ENCODE measurements at regions not wholly inside any gene's neighbourhood (a gene's known extent, or its start where the extent isn't known, plus 50 kb on each side); places are given as distances from the start of the nearest gene placed in this dataset.

DNA sequence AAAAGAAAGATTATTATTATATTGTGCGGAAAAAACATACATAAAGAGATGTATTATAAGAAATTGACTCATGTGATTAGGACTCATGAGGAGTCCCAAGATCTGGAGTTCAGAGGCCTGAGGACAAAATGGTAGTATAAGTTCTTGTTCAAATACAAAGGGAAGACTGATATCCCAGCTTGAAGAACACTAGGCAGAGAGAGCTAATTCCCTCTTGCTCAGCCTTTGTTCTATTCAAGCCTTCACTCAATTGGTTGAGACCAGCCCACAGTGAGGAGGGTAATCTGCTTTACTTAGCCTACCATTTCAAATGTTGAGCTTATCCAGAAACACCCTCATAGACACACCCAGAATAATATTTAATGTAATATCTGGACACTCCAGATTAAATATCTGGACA is 1683.8 kb downstream of the REEP3 start:
- Histone ChIP-seq H3K4me1 (ENCODE audit: control insufficient read depth, insufficient read depth, low read length) (no peaks in the 10 kb centered on the region), H3K9me3 (ENCODE audit: control insufficient read depth, insufficient read depth, low read depth, low read length) (no peaks in the 10 kb centered on the region), H3K27ac (ENCODE audit: extremely low read depth, low read depth, low read length) (no peak overlapping the region), H3K36me3 (ENCODE audit: control insufficient read depth in 2 of 2, insufficient read depth in 1 of 2, low read length in 2 of 2) (no peaks in the 10 kb centered on the region), H3K4me3 (ENCODE audit: low read depth, low read length) (no peak overlapping the region)
- ChIA-PET CTCF (no interaction called here), POLR2A (no interaction called here)
- TF ChIP-seq SCRT1 (tag by site-specific recombination; IDR thresholded peaks at IDR 0.05; ENCODE audit: borderline replicate concordance) = no peak
- no peak for TF ChIP-seq ZNF660 (tag by site-specific recombination; IDR thresholded peaks at IDR 0.05)
- no peak for TF ChIP-seq ZNF510 (tag by site-specific recombination; IDR thresholded peaks at IDR 0.05; ENCODE audit: insufficient replicate concordance)
- no peak for TF ChIP-seq ZNF248 (tag by site-specific recombination; IDR thresholded peaks at IDR 0.05)
- TF ChIP-seq, protein P1, sequence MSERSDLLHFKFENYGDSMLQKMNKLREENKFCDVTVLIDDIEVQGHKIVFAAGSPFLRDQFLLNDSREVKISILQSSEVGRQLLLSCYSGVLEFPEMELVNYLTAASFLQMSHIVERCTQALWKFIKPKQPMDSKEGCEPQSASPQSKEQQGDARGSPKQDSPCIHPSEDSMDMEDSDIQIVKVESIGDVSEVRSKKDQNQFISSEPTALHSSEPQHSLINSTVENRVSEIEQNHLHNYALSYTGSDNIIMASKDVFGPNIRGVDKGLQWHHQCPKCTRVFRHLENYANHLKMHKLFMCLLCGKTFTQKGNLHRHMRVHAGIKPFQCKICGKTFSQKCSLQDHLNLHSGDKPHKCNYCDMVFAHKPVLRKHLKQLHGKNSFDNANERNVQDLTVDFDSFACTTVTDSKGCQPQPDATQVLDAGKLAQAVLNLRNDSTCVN (tag by site-specific recombination; optimal IDR thresholded peaks at IDR 0.05) = no peak
- no peak for TF ChIP-seq HOXC10 (CRISPR knock-in tag; IDR thresholded peaks at IDR 0.05)
- TF ChIP-seq, protein P2, sequence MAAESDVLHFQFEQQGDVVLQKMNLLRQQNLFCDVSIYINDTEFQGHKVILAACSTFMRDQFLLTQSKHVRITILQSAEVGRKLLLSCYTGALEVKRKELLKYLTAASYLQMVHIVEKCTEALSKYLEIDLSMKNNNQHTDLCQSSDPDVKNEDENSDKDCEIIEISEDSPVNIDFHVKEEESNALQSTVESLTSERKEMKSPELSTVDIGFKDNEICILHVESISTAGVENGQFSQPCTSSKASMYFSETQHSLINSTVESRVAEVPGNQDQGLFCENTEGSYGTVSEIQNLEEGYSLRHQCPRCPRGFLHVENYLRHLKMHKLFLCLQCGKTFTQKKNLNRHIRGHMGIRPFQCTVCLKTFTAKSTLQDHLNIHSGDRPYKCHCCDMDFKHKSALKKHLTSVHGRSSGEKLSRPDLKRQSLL (tag by site-specific recombination; IDR thresholded peaks at IDR 0.05) = no peak
- TF ChIP-seq ZNF114 (tag by site-specific recombination; IDR thresholded peaks at IDR 0.05) = no peak
- no peak for TF ChIP-seq GLI2 (tag by site-specific recombination; IDR thresholded peaks at IDR 0.05; ENCODE audit: borderline replicate concordance, low read depth)
- no peak for TF ChIP-seq ZNF341 (tag by site-specific recombination; IDR thresholded peaks at IDR 0.05; ENCODE audit: low read depth)
- no peak for TF ChIP-seq YY2 (tag by site-specific recombination; IDR thresholded peaks at IDR 0.05)
- TF ChIP-seq ZNF610 (tag by site-specific recombination; IDR thresholded peaks at IDR 0.05; ENCODE audit: borderline replicate concordance) = no peak
- TF ChIP-seq, protein P3, sequence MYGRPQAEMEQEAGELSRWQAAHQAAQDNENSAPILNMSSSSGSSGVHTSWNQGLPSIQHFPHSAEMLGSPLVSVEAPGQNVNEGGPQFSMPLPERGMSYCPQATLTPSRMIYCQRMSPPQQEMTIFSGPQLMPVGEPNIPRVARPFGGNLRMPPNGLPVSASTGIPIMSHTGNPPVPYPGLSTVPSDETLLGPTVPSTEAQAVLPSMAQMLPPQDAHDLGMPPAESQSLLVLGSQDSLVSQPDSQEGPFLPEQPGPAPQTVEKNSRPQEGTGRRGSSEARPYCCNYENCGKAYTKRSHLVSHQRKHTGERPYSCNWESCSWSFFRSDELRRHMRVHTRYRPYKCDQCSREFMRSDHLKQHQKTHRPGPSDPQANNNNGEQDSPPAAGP (tag by site-specific recombination; IDR thresholded peaks at IDR 0.05) = no peak
- TF ChIP-seq ZNF239 (tag by site-specific recombination; IDR thresholded peaks at IDR 0.05) = no peak
- no peak for TF ChIP-seq ZSCAN23 (tag by site-specific recombination; IDR thresholded peaks at IDR 0.05)
- no peak for TF ChIP-seq ZNF221 (tag by site-specific recombination; IDR thresholded peaks at IDR 0.05; ENCODE audit: borderline replicate concordance)
- no peak for TF ChIP-seq ZNF521 (tag by site-specific recombination; IDR thresholded peaks at IDR 0.05)
- no peak for TF ChIP-seq ZNF302 (tag by site-specific recombination; IDR thresholded peaks at IDR 0.05; ENCODE audit: low read depth)
- TF ChIP-seq ZNF350 (tag by site-specific recombination; IDR thresholded peaks at IDR 0.05) = no peak

DNA sequence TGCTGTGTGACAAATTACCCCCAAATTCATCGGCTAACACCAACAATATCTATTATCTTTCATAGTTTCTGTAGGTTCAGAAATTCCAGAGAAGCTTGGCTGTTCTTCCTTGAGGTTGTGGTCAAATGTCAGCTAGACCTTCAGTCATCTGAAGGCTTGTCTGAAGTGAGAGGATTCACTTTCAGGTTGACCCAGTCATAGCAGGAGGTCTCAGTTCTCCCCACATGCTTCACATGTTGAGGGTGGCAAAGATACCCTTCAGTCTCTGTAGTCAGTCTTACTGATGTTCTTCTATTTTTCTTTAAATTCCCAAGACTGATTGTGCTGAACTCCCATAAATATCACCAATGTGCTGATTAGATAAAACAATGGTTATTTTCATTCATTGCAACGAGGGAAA is 1692.0 kb downstream of the REEP3 start:
- ChIA-PET CTCF (no interaction called here), POLR2A (no interaction called here)
- no peaks in the 10 kb centered on the region for H3K9me3 ChIP-seq (ENCODE audit: control insufficient read depth, insufficient read depth, low read depth, low read length)
- no peak overlapping the region for H3K27ac ChIP-seq (ENCODE audit: extremely low read depth, low read depth, low read length)
- H3K4me1 ChIP-seq (ENCODE audit: control insufficient read depth, insufficient read depth, low read length) = no peaks in the 10 kb centered on the region
- H3K36me3 ChIP-seq (ENCODE audit: control insufficient read depth in 2 of 2, insufficient read depth in 1 of 2, low read length in 2 of 2) = no peaks in the 10 kb centered on the region
- no peak overlapping the region for H3K4me3 ChIP-seq (ENCODE audit: low read depth, low read length)
- TF ChIP-seq BCL11A (tag by site-specific recombination; IDR thresholded peaks at IDR 0.05; ENCODE audit: low read depth) (no peak), ZEB2 (tag by site-specific recombination; IDR thresholded peaks at IDR 0.05) (no peak), ZFP3 (tag by site-specific recombination; IDR thresholded peaks at IDR 0.05; ENCODE audit: low read depth) (no peak), ZNF571 (tag by site-specific recombination; IDR thresholded peaks at IDR 0.05) (no peak), ZNF76 (tag by site-specific recombination; IDR thresholded peaks at IDR 0.05; ENCODE audit: borderline replicate concordance, low read depth) (no peak), ZNF558 (tag by site-specific recombination; IDR thresholded peaks at IDR 0.05) (no peak), SETDB1 (IDR thresholded peaks at IDR 0.05; ENCODE audit: insufficient read length, low read length) (no peak), ZNF155 (tag by site-specific recombination; IDR thresholded peaks at IDR 0.05) (no peak), SALL2 (tag by site-specific recombination; IDR thresholded peaks at IDR 0.05; ENCODE audit: borderline replicate concordance) (no peak)
- TF ChIP-seq, protein P4, sequence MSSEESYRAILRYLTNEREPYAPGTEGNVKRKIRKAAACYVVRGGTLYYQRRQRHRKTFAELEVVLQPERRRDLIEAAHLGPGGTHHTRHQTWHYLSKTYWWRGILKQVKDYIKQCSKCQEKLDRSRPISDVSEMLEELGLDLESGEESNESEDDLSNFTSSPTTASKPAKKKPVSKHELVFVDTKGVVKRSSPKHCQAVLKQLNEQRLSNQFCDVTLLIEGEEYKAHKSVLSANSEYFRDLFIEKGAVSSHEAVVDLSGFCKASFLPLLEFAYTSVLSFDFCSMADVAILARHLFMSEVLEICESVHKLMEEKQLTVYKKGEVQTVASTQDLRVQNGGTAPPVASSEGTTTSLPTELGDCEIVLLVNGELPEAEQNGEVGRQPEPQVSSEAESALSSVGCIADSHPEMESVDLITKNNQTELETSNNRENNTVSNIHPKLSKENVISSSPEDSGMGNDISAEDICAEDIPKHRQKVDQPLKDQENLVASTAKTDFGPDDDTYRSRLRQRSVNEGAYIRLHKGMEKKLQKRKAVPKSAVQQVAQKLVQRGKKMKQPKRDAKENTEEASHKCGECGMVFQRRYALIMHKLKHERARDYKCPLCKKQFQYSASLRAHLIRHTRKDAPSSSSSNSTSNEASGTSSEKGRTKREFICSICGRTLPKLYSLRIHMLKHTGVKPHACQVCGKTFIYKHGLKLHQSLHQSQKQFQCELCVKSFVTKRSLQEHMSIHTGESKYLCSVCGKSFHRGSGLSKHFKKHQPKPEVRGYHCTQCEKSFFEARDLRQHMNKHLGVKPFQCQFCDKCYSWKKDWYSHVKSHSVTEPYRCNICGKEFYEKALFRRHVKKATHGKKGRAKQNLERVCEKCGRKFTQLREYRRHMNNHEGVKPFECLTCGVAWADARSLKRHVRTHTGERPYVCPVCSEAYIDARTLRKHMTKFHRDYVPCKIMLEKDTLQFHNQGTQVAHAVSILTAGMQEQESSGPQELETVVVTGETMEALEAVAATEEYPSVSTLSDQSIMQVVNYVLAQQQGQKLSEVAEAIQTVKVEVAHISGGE (tag by site-specific recombination; conservative IDR thresholded peaks at IDR 0.05; ENCODE audit: low read depth) = no peak
- TF ChIP-seq, protein P5, sequence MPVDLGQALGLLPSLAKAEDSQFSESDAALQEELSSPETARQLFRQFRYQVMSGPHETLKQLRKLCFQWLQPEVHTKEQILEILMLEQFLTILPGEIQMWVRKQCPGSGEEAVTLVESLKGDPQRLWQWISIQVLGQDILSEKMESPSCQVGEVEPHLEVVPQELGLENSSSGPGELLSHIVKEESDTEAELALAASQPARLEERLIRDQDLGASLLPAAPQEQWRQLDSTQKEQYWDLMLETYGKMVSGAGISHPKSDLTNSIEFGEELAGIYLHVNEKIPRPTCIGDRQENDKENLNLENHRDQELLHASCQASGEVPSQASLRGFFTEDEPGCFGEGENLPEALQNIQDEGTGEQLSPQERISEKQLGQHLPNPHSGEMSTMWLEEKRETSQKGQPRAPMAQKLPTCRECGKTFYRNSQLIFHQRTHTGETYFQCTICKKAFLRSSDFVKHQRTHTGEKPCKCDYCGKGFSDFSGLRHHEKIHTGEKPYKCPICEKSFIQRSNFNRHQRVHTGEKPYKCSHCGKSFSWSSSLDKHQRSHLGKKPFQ (tag by site-specific recombination; IDR thresholded peaks at IDR 0.05) = no peak
